ENCODE measurements at regions not wholly inside any gene's neighbourhood (a gene's known extent, or its start where the extent isn't known, plus 50 kb on each side); places are given as distances from the start of the nearest gene placed in this dataset.

- TF ChIP-seq JUND (IDR thresholded peaks at IDR 0.05; ENCODE audit: low read length) (no peak), TEAD4 (IDR thresholded peaks at IDR 0.05; ENCODE audit: low read depth, low read length) (no peak), CHD7 (IDR thresholded peaks at IDR 0.05; ENCODE audit: insufficient replicate concordance, low read length) (no peak), EP300 (IDR thresholded peaks at IDR 0.05; ENCODE audit: borderline replicate concordance in 1 of 2, low read depth in 2 of 2, low read length in 2 of 2) (no peak), NRF1 (IDR thresholded peaks at IDR 0.05; ENCODE audit: low read depth, low read length) (no peak), TBP (IDR thresholded peaks at IDR 0.05; ENCODE audit: low read depth, low read length) (no peak)
- TF ChIP-seq, protein P1, sequence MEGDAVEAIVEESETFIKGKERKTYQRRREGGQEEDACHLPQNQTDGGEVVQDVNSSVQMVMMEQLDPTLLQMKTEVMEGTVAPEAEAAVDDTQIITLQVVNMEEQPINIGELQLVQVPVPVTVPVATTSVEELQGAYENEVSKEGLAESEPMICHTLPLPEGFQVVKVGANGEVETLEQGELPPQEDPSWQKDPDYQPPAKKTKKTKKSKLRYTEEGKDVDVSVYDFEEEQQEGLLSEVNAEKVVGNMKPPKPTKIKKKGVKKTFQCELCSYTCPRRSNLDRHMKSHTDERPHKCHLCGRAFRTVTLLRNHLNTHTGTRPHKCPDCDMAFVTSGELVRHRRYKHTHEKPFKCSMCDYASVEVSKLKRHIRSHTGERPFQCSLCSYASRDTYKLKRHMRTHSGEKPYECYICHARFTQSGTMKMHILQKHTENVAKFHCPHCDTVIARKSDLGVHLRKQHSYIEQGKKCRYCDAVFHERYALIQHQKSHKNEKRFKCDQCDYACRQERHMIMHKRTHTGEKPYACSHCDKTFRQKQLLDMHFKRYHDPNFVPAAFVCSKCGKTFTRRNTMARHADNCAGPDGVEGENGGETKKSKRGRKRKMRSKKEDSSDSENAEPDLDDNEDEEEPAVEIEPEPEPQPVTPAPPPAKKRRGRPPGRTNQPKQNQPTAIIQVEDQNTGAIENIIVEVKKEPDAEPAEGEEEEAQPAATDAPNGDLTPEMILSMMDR (IDR thresholded peaks at IDR 0.05; ENCODE audit: control extremely low read depth in 1 of 3, insufficient read depth in 1 of 3, low read depth in 1 of 3, low read length in 3 of 3), result no peak
Observed at GRCh38 chr16:25626172-25626571, 65.6 kb upstream of the HS3ST4 start.

All from H1 (cell line).